HUDEP-2 (cell line): ENCODE measurements at regions not wholly inside any gene's neighbourhood (a gene's known extent, or its start where the extent isn't known, plus 50 kb on each side); places are given as distances from the start of the nearest gene placed in this dataset.

Experiments used
- DNase-seq, 76 experiments: peaks; one replicate each; lab custom pipeline; 2025; ENCODE audit not compliant: unreplicated experiment in 76 of 76; lab: John Stamatoyannopoulos, UW

DNA sequence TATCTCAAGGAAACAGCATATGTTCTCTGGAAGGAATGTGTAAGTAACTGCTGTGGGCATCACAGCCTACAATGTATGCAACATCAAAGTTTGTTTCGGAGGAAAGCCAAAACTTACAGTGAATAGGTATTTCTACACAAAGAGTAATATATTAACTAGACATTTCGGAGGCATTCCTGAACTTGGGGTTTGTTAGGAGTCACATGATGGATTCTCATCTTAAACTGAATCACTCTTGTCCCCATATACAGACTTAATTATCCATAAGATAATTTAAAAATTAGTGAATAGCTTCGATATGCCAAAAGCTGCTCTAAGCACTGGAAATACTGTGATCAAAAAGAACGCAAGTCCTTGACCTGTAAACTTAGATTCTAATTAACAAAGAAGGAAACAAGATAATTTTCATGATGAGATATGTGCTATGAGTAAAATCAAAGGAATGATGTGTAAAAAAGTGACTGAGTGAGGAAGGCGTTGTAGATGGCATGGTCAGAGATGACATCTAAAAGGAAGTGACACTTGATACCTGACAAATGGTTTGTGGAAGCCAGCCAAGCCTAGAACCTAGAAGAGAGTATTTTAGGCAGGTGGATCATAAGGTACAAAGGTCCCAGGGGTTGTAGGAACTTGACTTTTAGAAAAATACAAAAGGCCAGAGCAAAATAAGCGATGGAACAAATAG lies 273.1 kb downstream of the MRPL39 start:
- no peak for DNase-seq

DNA sequence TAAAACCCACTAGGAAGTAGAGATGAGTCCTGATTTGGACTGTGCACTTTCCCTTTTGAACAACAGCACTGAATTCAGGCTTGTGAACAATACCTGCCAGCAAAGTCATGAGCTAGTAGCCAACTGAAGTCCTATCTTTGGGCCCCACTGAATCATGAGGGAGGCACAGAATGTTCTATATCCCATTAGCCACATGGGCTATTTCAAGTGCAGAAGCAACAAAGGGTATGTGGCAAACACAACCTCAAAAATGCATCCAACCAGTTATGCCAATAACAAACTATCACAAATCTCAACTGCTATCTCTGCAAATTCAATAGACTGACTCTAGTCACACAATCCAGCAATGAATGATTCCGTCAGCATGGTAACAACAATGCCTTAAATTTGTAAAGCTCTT lies 276.0 kb downstream of the MRPL39 start:
- no peak for DNase-seq

DNA sequence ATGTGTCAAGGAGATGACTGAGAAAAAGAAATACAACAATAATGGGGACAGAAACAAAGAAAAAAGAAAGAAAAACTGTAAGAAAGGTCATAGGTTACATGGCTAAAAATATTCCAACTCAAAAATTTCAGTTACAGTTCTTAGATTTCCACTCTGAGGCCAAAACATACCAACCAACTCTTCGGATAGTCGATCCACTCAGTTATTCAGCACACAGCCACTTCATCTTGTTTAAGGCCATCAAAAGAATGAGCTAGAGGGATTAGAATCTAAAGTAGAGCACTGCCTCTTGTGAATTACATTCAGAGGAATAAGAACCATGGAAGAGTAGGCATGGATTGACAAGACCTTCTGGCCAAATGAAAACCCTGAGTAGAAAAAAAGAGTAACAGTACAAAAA lies 277.0 kb downstream of the MRPL39 start:
- DNase-seq: no peak

DNA sequence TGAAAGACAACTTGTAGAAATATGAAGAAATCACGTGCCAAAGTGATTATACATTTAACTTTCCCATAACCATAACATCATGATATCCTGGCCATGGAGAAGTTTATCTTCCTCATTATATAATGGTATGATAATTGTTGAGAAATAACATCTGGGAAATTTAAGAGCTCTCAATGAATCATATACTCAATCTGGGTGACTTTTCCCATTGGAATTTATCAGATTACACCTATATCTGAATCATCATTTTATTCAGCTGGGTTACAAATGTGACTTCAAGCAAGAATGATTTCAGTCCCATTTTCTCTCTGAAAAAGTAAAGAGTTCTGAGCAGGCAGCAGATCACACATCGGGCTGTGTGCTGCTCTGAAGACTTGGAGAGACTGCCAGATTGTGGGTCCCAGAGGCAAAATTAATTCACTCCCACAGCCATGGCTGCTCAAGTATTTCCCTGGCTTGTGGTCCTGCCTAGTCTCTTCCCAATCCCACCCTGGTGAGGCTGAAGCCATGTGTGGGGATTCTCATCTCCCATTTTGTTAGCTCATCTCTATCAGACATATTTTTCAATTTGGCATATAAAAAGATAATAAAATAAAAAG lies 278.0 kb downstream of the MRPL39 start:
- DNase-seq: no peak

DNA sequence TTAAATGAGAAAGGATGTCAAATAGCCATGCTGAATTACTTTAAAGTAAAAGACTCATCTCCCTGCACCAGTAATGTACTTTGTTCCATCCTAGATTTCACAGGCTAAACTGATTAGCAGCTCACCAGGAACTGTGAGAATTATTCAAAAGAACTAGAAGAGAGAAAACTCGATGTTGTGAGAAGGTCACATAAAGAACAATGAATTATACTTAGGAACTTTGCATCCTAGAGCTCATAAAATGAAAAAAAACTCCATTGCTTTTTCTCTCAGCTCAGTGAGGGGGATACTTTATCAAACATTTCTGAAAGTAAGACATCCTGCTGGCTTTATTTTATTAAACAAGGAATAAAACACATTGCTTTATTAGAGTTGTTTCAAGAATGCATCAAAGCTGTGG lies 278.5 kb downstream of the MRPL39 start:
- no peak for DNase-seq

DNA sequence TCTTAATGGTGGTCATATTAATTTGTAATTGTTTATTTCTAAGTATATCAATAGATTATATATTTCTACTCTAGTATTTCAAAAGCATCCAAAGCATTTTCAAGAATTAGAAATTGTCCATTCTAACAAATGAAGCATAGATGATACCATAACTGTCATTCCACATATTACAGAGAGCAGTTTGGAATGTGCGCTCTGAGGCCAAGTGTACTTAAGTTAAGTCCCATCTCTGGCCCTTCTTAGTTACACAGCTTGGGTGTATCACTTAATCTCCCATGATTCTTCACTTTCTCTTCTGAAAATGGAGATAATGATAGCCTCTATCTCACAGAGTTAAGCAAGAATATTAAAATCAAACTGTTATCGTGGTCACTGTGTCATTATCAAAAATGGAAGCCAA lies 281.1 kb downstream of the MRPL39 start:
- DNase-seq: no peak

DNA sequence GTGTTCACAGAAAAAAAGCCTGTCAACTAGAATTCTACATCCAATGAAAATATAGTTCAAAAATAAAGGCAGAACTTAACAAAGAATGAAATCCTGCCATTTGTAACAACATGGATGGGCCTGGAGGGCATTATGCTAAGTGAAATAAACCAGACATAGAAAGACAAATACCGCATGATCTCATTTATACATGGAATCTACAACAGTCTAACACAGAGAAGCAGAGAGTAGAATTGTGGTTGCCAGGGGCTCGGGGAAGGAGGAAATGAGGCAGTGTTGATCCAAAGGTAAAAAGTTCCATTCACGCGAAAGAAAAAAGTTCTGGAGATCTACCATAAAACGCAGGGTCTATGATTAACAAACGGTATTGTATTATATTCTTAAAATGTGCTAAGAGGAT lies 282.6 kb downstream of the MRPL39 start:
- no peak for DNase-seq

DNA sequence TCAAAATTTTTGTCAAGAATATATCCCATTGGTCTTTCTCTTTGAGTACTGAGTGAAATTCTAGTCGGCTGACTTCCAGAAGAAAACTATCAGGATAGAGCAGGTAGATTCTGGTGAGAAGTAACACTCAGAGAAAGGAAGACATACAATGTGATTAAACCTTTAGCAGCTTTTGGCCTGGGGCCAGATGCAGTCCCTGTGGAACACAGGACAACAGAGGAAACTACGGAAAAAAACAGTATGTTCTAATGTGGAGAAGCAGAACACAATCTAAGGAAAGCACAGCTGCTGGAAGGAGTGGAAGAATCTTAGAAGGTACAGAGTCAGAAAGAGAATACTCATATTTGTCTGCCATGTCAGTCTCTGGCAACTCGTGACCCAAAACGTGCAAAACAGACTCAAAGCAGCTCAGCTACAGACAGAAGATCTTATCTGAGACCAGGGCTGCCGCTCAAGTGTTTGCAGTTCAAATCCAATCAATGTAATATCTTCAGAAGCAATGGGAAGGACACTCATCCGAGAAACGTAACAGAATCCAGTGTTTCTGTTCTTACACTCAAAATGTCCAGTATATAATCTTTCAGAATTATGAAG lies 283.8 kb downstream of the MRPL39 start:
- DNase-seq: peak in 3 of 76 experiments; percentile 12 to 20 (median 18)

DNA sequence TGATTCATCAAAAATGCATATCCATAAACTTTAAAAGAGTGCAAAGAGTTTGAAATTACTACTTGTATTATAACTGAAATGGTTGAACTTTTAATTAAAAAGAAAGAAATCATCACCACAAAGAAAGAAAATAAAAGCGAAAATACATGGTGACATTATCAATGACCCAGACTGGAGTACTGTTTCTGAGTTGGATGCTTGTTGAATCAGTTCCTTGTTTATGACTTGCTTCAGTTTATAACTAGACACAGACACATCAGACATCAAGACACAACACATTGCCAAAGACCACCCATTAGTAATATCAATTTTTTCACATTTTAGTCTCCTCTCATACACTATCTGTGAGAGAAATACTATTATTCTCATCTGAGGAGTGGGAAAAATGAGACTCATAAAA lies 293.0 kb downstream of the MRPL39 start:
- DNase-seq: no peak

DNA sequence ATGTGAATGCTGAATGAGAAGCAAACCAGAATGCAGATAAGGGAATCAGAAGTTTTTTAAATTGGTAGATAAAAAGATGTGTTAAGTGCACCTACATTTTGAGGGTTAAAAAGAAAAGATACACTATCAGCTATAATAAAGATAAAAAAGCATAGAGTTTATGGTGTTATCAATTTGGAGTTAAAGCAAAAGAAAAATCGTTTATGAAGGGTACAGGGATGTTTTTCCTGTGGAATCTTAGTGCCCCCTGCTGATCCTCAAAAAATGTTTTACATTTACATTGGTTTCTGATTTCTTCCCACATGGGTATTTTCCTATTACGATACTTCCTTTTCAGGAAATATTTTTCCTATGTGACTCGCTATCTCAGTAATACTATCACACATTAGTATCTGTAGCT lies 293.5 kb downstream of the MRPL39 start:
- no peak for DNase-seq

DNA sequence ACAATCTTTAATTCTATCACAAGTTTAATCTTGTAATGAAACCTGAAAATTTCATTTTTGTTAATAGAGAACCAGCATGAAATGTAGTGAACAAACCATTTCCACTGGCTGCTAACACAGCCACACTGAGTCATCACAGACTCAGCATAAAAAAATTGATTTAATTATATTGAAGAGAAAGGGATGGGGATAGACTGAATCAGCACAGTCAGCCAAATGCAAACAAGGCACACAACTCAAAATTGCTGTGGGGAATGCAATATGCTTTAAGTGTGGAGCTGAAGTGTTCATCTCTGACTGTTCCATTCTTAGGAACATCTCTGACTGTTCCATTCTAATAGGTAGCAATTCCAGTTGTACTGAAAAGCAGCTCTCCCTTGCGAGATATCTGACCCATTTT lies 299.8 kb downstream of the MRPL39 start:
- no peak for DNase-seq

DNA sequence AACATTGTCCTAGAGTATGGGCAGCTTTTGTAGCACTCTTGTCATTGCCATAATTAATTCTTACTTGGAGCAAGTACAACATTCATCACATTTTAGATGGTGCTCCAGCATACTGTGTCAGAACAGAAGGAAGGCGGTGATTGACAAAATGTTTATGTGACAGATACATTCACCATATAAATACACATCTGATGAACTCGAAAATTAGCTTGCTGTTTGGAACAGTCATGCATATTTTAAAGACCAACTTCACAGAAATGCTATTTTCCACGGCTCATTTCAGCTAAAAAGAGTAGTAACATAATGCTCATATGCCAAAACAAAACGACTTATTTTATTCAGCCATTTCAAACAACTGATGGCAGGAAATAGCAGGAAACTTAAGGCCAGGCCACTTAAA lies 302.7 kb downstream of the MRPL39 start:
- no peak for DNase-seq

DNA sequence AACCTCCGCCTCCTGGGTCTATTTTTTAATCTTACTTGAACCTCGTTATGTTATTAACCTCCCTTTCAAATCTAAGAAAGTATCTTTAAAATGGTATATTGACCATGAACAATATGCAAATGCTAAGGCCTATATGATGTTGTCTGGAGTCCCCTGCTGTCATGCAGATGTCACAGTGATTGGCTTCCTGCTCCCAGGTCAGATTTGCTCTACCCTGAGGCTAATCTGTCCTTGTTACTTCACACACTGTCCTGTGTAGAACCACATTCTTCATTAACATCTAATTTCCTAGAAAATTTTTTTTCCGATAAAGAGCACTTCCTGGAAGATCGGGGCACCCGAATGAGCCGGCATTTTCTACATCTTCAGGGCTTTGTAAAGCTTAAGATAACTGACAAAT lies 306.6 kb downstream of the MRPL39 start:
- no peak for DNase-seq

DNA sequence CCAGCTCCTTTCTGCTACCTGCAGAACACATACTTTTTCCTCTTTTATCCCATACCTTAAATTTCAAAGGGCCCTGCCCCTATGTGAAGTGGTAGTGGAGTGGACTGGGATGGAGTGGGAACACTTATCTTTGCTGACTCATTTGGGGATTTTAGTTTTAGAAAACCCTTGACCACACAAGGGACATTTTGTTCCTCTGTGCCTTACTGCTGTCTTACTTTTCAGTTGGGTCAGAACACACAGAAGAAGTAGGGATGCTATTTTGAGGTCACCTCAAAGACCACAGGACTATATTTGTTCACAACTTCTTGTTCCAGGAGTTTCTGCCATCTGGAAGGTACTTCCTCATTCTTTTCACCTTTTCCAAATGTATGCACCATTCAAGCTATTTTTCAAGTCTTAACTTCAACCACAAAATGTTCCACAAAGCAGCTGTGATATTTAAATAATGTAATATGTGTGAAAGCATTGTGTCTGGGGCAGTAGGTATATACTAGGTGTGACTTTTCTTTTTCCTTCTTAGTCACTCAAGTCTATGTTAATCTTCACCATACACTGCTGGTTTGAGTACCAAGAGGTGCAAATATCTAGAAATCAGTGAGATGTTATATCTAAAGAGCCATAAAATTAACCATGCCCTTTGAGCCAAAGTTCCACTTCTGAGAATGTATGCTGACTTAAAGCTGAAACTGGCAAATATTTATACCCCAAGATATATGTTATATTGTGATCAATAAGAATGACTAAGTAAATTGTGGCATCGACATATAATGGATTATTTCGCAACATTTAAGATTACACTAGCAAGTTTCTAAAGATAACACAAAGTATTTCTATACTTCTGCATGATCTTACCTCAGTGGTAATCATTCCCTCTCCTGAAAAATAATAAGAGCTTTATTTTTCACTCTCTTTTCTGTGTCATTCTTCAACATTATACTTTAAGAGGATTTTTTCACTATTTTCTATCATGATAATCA lies 308.5 kb downstream of the MRPL39 start:
- no peak for DNase-seq

DNA sequence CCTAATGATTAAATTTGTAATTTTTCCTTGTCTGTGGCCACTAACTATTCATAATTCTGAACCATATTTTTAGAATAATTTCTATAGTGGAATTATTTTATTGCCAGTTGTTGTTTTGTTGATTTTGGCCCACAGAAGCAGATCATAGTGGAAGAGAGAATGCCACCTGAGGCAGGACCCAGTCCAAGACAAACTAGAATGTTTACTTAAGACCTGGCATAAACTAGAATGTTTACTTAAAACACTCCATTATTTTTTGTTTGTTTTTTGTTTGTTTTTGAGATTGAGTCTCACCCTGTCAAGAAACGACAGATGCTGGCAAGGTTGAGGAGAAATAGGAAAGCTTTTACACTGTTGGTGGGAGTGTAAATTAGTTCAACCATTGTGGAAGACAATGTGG lies 310.2 kb downstream of the MRPL39 start:
- DNase-seq: no peak

DNA sequence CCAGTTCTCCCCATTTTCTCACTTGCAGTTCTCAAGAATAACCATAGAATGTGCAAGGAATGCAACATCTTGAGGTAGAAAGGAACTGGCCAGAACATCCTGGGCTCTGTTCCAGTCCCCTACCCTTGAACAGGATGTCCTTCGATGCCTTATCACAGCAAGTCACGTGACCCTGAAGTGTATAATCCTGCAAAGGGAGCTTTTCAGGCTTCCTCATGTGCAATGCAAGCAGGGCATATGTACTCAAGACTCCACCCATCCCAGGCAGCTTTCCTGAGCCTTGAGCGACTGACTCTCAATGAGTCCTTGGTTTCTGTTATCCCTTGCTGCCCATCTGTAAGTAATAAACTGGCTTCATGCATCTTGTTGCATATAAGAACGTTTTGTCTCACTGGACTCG lies 311.0 kb downstream of the MRPL39 start:
- no peak for DNase-seq

DNA sequence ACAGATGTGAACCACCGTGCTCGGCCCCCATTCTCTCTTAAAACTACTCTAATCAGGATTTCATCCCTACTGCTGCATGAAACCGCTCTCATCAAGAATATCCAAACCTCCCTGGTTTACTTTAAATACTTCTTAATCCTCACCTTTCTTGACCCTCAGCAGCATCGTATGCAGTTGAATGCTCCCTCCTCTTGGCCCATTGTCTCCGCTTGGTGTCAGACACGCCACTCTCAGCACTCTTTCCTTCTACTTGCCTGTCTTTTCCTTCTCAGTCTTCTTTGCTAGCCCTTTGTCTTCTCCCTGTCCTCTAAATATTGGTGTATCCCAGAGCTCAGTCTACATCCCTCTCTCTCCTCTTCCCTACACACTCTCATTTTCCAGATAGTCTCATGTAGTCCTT lies 314.9 kb downstream of the MRPL39 start:
- no peak for DNase-seq

DNA sequence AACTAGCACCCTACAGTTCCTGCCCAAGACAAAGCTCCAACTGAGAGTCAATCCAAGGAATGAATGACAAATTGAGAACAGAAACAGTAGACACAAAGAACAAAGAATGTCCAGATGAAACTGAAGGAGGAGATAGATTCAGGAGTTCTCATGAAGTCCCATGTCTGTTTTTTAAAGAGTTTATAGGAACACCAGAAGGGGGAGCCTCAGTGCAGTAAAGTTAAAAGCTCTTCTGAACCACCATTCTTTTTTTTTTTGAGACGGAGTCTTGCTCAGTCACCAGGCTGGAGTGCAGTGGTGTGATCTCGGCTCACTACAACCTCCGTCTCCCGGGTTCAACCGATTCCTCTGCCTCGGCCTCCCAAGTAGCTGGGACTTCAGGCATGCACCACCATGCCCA lies 323.6 kb downstream of the MRPL39 start:
- peak in 2 of 76 experiments; percentile 10 to 30 for DNase-seq

DNA sequence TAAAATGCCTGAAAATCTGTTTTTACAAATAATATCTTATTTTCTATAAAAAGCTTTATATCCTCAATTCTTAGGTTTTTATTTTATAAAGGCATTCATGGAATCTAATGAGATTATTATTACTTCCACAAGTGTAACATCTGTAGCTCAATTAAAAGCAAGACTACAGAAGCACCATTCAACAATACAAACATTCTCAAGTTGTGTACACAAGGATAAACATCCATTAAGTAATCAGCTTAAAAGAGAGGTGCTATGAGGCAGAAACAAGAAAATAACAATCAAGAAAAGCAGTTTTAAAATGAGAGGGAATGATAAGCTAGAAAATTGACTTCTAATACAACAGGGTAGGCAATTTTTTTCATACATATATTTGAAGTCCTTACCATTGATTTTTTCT lies 326.1 kb downstream of the MRPL39 start:
- DNase-seq: no peak

DNA sequence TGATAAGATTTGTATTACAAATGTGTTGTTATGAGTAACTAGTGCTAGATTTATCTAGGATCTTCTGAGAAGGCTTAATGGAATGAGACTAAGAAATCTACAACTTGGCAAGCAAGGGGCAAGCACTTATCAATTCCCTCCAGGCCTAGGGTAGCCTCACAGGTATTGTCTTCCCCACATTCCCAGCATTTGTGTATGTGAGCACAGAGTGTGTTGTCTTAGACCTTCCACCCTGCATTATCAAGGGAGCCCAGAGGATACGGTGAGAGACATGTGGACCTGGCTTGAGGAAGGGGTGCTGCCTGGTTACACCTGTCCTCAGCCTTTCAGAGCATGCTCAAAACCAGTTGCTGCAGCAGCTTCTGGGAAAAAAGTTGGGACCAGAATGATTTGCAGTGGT lies 327.2 kb downstream of the MRPL39 start:
- DNase-seq: no peak

DNA sequence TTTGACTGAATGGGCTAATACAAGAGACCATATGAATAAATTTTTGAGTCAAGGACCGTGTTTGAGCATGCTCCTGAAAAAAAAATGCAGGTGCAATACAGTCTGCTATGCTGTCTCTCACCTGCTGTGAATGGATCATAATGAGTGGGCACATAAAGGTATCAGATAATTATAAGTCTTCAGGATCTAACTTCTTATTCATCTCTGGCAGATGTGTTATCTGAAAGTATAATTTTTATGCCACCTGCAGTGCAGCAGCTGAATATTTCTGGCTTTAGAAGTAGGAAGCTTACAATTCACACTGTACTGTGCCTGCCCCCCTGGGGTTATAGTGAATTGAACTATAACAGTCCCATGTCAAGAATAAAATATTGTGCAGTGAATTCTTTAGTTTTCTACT lies 333.3 kb downstream of the MRPL39 start:
- DNase-seq: no peak
